ENCODE measurements at regions not wholly inside any gene's neighbourhood (a gene's known extent, or its start where the extent isn't known, plus 50 kb on each side); places are given as distances from the start of the nearest gene placed in this dataset.
A peak's percentile ranks its signal among the peaks of the same experiment; 100 is the strongest.

- DNase-seq: no peak
Observed at GRCh38 chr9:19995619-19996018, 206.8 kb upstream of the SLC24A2 start.

GRCh38 chr9:19994296-19994695 lies 205.5 kb upstream of the SLC24A2 start:
- no peak for DNase-seq

GRCh38 chr9:19992556-19992955 lies 203.7 kb upstream of the SLC24A2 start:
- DNase-seq: no peak

- DNase-seq: no peak
Observed at GRCh38 chr9:19989213-19989612, 200.4 kb upstream of the SLC24A2 start.

- DNase-seq: no peak
Observed at GRCh38 chr9:19988281-19988680, 199.4 kb upstream of the SLC24A2 start.

GRCh38 chr9:19985081-19985480 lies 196.2 kb upstream of the SLC24A2 start:
- DNase-seq: no peak

- no peak for DNase-seq
Observed at GRCh38 chr9:19976226-19976625, 187.4 kb upstream of the SLC24A2 start.

- DNase-seq: no peak
Observed at GRCh38 chr9:19975499-19975898, 186.7 kb upstream of the SLC24A2 start.

- DNase-seq: no peak
Observed at GRCh38 chr9:19969721-19970120, 180.9 kb upstream of the SLC24A2 start.

GRCh38 chr9:19967888-19968459 lies 179.1 kb upstream of the SLC24A2 start:
- DNase-seq: peak; percentile 4

GRCh38 chr9:19967216-19967887 lies 178.5 kb upstream of the SLC24A2 start:
- no peak for DNase-seq

- no peak for DNase-seq
Observed at GRCh38 chr9:19965336-19965735, 176.5 kb upstream of the SLC24A2 start.

- no peak for DNase-seq
Observed at GRCh38 chr9:19947996-19948395, 159.2 kb upstream of the SLC24A2 start.

GRCh38 chr9:19946441-19947109 lies 157.7 kb upstream of the SLC24A2 start:
- peak; percentile 16 for DNase-seq

- DNase-seq: no peak
Observed at GRCh38 chr9:19941874-19942273, 153.0 kb upstream of the SLC24A2 start.

GRCh38 chr9:19940811-19941535 lies 152.1 kb upstream of the SLC24A2 start:
- no peak for DNase-seq

- DNase-seq: no peak
Observed at GRCh38 chr9:19939734-19940278, 151.0 kb upstream of the SLC24A2 start.

- no peak for DNase-seq
Observed at GRCh38 chr9:19938990-19939733, 150.3 kb upstream of the SLC24A2 start.

GRCh38 chr9:19937121-19937520 lies 148.3 kb upstream of the SLC24A2 start:
- no peak for DNase-seq

GRCh38 chr9:19936598-19936997 lies 147.8 kb upstream of the SLC24A2 start:
- DNase-seq: no peak

GRCh38 chr9:19935422-19935821 lies 146.6 kb upstream of the SLC24A2 start:
- DNase-seq: no peak

GRCh38 chr9:19934301-19934871 lies 145.5 kb upstream of the SLC24A2 start:
- DNase-seq: no peak
